ENCODE measurements at regions not wholly inside any gene's neighbourhood (a gene's known extent, or its start where the extent isn't known, plus 50 kb on each side); places are given as distances from the start of the nearest gene placed in this dataset.

GRCh38 chr6:148625609-148626008 is 121.2 kb upstream of the UST start:
- TF ChIP-seq, protein P1, sequence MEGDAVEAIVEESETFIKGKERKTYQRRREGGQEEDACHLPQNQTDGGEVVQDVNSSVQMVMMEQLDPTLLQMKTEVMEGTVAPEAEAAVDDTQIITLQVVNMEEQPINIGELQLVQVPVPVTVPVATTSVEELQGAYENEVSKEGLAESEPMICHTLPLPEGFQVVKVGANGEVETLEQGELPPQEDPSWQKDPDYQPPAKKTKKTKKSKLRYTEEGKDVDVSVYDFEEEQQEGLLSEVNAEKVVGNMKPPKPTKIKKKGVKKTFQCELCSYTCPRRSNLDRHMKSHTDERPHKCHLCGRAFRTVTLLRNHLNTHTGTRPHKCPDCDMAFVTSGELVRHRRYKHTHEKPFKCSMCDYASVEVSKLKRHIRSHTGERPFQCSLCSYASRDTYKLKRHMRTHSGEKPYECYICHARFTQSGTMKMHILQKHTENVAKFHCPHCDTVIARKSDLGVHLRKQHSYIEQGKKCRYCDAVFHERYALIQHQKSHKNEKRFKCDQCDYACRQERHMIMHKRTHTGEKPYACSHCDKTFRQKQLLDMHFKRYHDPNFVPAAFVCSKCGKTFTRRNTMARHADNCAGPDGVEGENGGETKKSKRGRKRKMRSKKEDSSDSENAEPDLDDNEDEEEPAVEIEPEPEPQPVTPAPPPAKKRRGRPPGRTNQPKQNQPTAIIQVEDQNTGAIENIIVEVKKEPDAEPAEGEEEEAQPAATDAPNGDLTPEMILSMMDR (IDR thresholded peaks at IDR 0.05; ENCODE audit: low read length): no peak
- TF ChIP-seq EZH2 (optimal IDR thresholded peaks at IDR 0.05; ENCODE audit: low read depth, low read length): no peak

Measured in MM.1S (cell line).